GM23338 (cell line): ENCODE measurements at regions not wholly inside any gene's neighbourhood (a gene's known extent, or its start where the extent isn't known, plus 50 kb on each side); places are given as distances from the start of the nearest gene placed in this dataset.

ENCODE experiments used
- ATAC-seq: fragments of 200-7000 bp; cut with Tn5 transposase; 3 replicates; pipeline ENCODE4 v1.9.1; 2020
- DNase-seq: peaks from one replicate; pipeline ENCODE4 v3.0.0-alpha.2; 2015; ENCODE audit warnings: low spot score
- H2AFZ ChIP-seq: fragments of 200-600 bp; sonication (generic); 2 replicates; pipeline ENCODE4 v1.8.0; 2016; ENCODE audit warnings: antibody characterized with exemption, mild to moderate bottlenecking, moderate library complexity
- H3F3A ChIP-seq: fragments of 200-600 bp; sonication (generic); replicated peaks from 2 replicates; pipeline ENCODE4 v1.8.0; 2017; ENCODE audit warnings: antibody characterized with exemption, mixed run types, low read depth
- H3K27ac ChIP-seq: fragments of 200-600 bp; sonication (generic); 2 replicates; pipeline ENCODE4 v1.6.1; 2016; ENCODE audit warnings: low read depth
- H3K27me3 ChIP-seq: fragments of 200-600 bp; sonication (generic); 2 replicates; pipeline ENCODE4 v1.8.0; 2016; ENCODE audit warnings: mild to moderate bottlenecking, mixed run types, moderate library complexity; ENCODE audit not compliant: insufficient read depth
- H3K36me3 ChIP-seq: fragments of 200-600 bp; sonication (generic); 2 replicates; pipeline ENCODE4 v1.8.0; 2016; ENCODE audit warnings: mild to moderate bottlenecking; ENCODE audit not compliant: insufficient read depth
- H3K4me1 ChIP-seq: fragments of 200-600 bp; sonication (generic); 2 replicates; pipeline ENCODE4 v1.8.0; 2016; ENCODE audit warnings: mild to moderate bottlenecking, moderate library complexity; ENCODE audit not compliant: insufficient read depth
- H3K4me2 ChIP-seq: fragments of 200-600 bp; sonication (generic); 2 replicates; pipeline ENCODE4 v1.7.1; 2017; ENCODE audit warnings: mixed run types
- H3K4me3 ChIP-seq: fragments of 200-600 bp; sonication (generic); 2 replicates; pipeline ENCODE4 v1.6.1; 2016; ENCODE audit warnings: mixed run types
- H3K79me2 ChIP-seq: fragments of 200-600 bp; sonication (generic); replicated peaks from 2 replicates; pipeline ENCODE4 v1.8.0; 2017; ENCODE audit warnings: mild to moderate bottlenecking; ENCODE audit not compliant: insufficient read depth
- H3K9me2 ChIP-seq: fragments of 200-600 bp; sonication (generic); 2 replicates; pipeline ENCODE4 v1.8.0; 2017; ENCODE audit not compliant: insufficient read depth
- H4K20me1 ChIP-seq: fragments of 200-600 bp; sonication (generic); replicated peaks from 2 replicates; pipeline ENCODE4 v1.8.0; 2017; ENCODE audit warnings: mild to moderate bottlenecking; ENCODE audit not compliant: insufficient read depth
- H3K27ac Mint-ChIP-seq: 2 replicates; pipeline ENCODE4 v1.8.0; 2020; ENCODE audit warnings: inconsistent platforms, mild to moderate bottlenecking, moderate library complexity, mixed read lengths
- H3K27me3 Mint-ChIP-seq: 3 replicates; pipeline ENCODE4 v1.8.0; 2022; ENCODE audit warnings: low read depth, mild to moderate bottlenecking, moderate library complexity, mixed read lengths, inconsistent platforms; ENCODE audit not compliant: insufficient read depth, poor library complexity
- H3K36me3 Mint-ChIP-seq: 3 replicates; pipeline ENCODE4 v1.8.0; 2021; ENCODE audit warnings: low read depth, mild to moderate bottlenecking, inconsistent platforms, moderate library complexity, mixed read lengths
- H3K4me1 Mint-ChIP-seq: 3 replicates; pipeline ENCODE4 v1.8.0; 2020; ENCODE audit warnings: mild to moderate bottlenecking, inconsistent platforms, mixed read lengths
- H3K4me3 Mint-ChIP-seq: 3 replicates; pipeline ENCODE4 v1.8.0; 2021; ENCODE audit warnings: moderate library complexity, mild to moderate bottlenecking, inconsistent platforms, mixed read lengths
- H3K9me3 Mint-ChIP-seq: 3 replicates; pipeline ENCODE4 v1.8.0; 2020; ENCODE audit warnings: moderate library complexity, mild to moderate bottlenecking, inconsistent platforms, mixed read lengths
- CREB1 ChIP-seq: fragments of 250-450 bp; sonication (Bioruptor Pico); IDR thresholded peaks from 2 replicates; pipeline ENCODE4 v1.5.0; 2020; ENCODE audit warnings: low read depth, mild to moderate bottlenecking, moderate library complexity
- ETS1 ChIP-seq: IDR thresholded peaks from 2 replicates; pipeline ENCODE4 v1.6.1; 2016; ENCODE audit warnings: antibody characterized with exemption
- JUNB ChIP-seq: IDR thresholded peaks from one replicate; pipeline ENCODE4 v1.6.1; 2016; ENCODE audit warnings: antibody characterized with exemption; ENCODE audit not compliant: unreplicated experiment
- NANOG ChIP-seq: IDR thresholded peaks from 2 replicates; pipeline ENCODE4 v1.6.1; 2016; ENCODE audit warnings: antibody characterized with exemption, borderline replicate concordance
- POLR2AphosphoS5 ChIP-seq: IDR thresholded peaks from 2 replicates; pipeline ENCODE4 v1.6.1; 2016; ENCODE audit warnings: antibody characterized with exemption, low read depth
- REST ChIP-seq: IDR thresholded peaks from one replicate; pipeline ENCODE4 v1.6.1; 2018; ENCODE audit warnings: antibody characterized with exemption; ENCODE audit not compliant: unreplicated experiment
- STAT1 ChIP-seq: IDR thresholded peaks from one replicate; pipeline ENCODE4 v1.6.1; 2016; ENCODE audit warnings: antibody characterized with exemption; ENCODE audit not compliant: unreplicated experiment
- ZNF114 ChIP-seq: fragments of 250-450 bp; sonication (Bioruptor Pico); IDR thresholded peaks from 2 replicates; pipeline ENCODE4 v1.5.0; 2020; ENCODE audit warnings: mild to moderate bottlenecking, moderate library complexity
- ZNF331 ChIP-seq: fragments of 250-450 bp; sonication (Bioruptor Pico); IDR thresholded peaks from 2 replicates; pipeline ENCODE4 v1.5.0; 2020; ENCODE audit warnings: low read depth, mild to moderate bottlenecking, moderate library complexity
- ZNF462 ChIP-seq: fragments of 250-450 bp; sonication (Bioruptor Pico); IDR thresholded peaks from 2 replicates; pipeline ENCODE4 v1.5.0; 2020; ENCODE audit warnings: mild to moderate bottlenecking, moderate library complexity

GRCh38 chr2:66235428-66235827, 199.5 kb upstream of the MEIS1 start (continued):
- TF ChIP-seq REST (no peak), ZNF331 (CRISPR knock-in tag) (no peak), CREB1 (no peak), ZNF462 (CRISPR knock-in tag) (no peak), POLR2AphosphoS5 (no peak)

GRCh38 chr2:66233981-66234380, 200.9 kb upstream of the MEIS1 start:
- no peak overlapping the region for H3K4me3 Mint-ChIP-seq
- H3F3A ChIP-seq, result no peaks in the 10 kb centered on the region
- ATAC-seq (no peak), DNase-seq (no peak)
- no peaks in the 10 kb centered on the region for H3K27me3 ChIP-seq
- H3K79me2 ChIP-seq, result no peaks in the 10 kb centered on the region
- H3K4me3 ChIP-seq, result no peak overlapping the region
- no peak overlapping the region for H2AFZ ChIP-seq
- H3K27ac ChIP-seq, result no peak overlapping the region
- H3K27ac Mint-ChIP-seq, result no peak overlapping the region
- no peaks in the 10 kb centered on the region for H4K20me1 ChIP-seq
- H3K36me3 Mint-ChIP-seq, result no peaks in the 10 kb centered on the region
- H3K4me2 ChIP-seq, result no peak overlapping the region
- H3K27me3 Mint-ChIP-seq, result peaks cover 1% of the 10 kb centered on the region
- H3K9me3 Mint-ChIP-seq, result no peaks in the 10 kb centered on the region; the same call in 2 of the 3 replicates
- no peaks in the 10 kb centered on the region for H3K36me3 ChIP-seq
- H3K9me2 ChIP-seq, result peaks cover 14% of the 10 kb centered on the region
- no peaks in the 10 kb centered on the region for H3K4me1 ChIP-seq
- peaks cover 3% of the 10 kb centered on the region; the same call in 2 of the 3 replicates for H3K4me1 Mint-ChIP-seq
- TF ChIP-seq ZNF331 (CRISPR knock-in tag) (no peak), ZNF114 (CRISPR knock-in tag) (no peak), CREB1 (no peak), POLR2AphosphoS5 (no peak), ETS1 (no peak), NANOG (no peak), STAT1 (no peak), JUNB (no peak)
